H1 (cell line): ENCODE measurements at regions not wholly inside any gene's neighbourhood (a gene's known extent, or its start where the extent isn't known, plus 50 kb on each side); places are given as distances from the start of the nearest gene placed in this dataset.

Experiments used
- BCL11A ChIP-seq, 2 experiments: IDR thresholded peaks; one replicate each; pipeline ENCODE4 v1.6.1; 2011; ENCODE audit warnings: low read depth in 2 of 2, low read length in 2 of 2, mild to moderate bottlenecking in 2 of 2
- CBX5 ChIP-seq: fragments of 300-800, 300-1000 bp; sonication (generic); IDR thresholded peaks from 2 replicates; pipeline ENCODE4 v1.7.1; 2016; ENCODE audit warnings: antibody characterized with exemption, low read length, low read depth
- CEBPB ChIP-seq: IDR thresholded peaks from 2 replicates; pipeline ENCODE4 v1.6.1; 2012; ENCODE audit warnings: low read depth, low read length
- E2F6 ChIP-seq: IDR thresholded peaks from 2 replicates; pipeline ENCODE4 v1.6.1; 2012; ENCODE audit warnings: inconsistent platforms
- FOSL1 ChIP-seq: IDR thresholded peaks from 2 replicates; pipeline ENCODE4 v1.6.1; 2011; ENCODE audit warnings: mild to moderate bottlenecking, low read depth, low read length, moderate library complexity; ENCODE audit not compliant: insufficient read depth
- GABPA ChIP-seq: IDR thresholded peaks from 2 replicates; pipeline ENCODE4 v1.6.1; 2011; ENCODE audit warnings: mild to moderate bottlenecking, low read length, moderate library complexity, borderline replicate concordance; ENCODE audit not compliant: insufficient read depth
- NRF1 ChIP-seq: IDR thresholded peaks from 2 replicates; pipeline ENCODE4 v1.6.1; 2011; ENCODE audit warnings: mild to moderate bottlenecking, low read depth, low read length, improper control_type of control experiment
- RXRA ChIP-seq: IDR thresholded peaks from 2 replicates; pipeline ENCODE4 v1.6.1; 2011; ENCODE audit warnings: low read depth, mild to moderate bottlenecking, low read length, moderate library complexity; ENCODE audit not compliant: insufficient read depth
- SAP30 ChIP-seq: fragments of 300-600 bp; sonication (generic); IDR thresholded peaks from 2 replicates; pipeline ENCODE4 v1.7.1; 2012; ENCODE audit warnings: low read length, moderate library complexity, mild to moderate bottlenecking, inconsistent platforms; ENCODE audit not compliant: insufficient read depth, insufficient replicate concordance
- SIRT6 ChIP-seq: IDR thresholded peaks from one replicate; pipeline ENCODE4 v1.7.1; 2012; ENCODE audit warnings: low read length, inconsistent platforms
- YY1 ChIP-seq: IDR thresholded peaks from 2 replicates; pipeline ENCODE4 v1.6.1; 2011; ENCODE audit warnings: low read depth, mild to moderate bottlenecking, low read length
- TF ChIP-seq, protein P1 (sequence below): fragments of 300-600 bp; sonication (generic); IDR thresholded peaks from 2 replicates; pipeline ENCODE4 v1.7.1; 2012; ENCODE audit warnings: low read length, moderate library complexity, mild to moderate bottlenecking, inconsistent platforms; ENCODE audit not compliant: insufficient replicate concordance

DNA sequence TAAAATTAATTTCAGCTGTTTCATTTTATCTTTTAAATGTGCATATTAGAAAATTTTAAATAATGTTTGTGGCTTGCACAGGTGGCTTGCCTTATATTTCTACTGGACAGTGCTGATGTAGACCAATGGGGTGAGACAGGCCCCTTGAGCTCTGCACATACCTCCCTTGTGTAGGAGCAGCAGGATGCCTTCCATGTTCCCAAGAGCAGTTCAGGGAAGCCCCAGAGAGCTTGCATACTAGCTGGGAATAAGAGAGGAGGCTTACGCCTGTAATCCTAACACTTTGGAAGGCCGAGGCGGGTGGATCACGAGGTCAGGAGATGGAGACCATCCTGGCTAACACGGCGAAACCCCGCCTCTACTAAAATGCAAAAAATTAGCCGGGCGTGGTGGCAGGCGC lies 61.4 kb downstream of the RFPL4B start (continued):
- TF ChIP-seq, protein P1, sequence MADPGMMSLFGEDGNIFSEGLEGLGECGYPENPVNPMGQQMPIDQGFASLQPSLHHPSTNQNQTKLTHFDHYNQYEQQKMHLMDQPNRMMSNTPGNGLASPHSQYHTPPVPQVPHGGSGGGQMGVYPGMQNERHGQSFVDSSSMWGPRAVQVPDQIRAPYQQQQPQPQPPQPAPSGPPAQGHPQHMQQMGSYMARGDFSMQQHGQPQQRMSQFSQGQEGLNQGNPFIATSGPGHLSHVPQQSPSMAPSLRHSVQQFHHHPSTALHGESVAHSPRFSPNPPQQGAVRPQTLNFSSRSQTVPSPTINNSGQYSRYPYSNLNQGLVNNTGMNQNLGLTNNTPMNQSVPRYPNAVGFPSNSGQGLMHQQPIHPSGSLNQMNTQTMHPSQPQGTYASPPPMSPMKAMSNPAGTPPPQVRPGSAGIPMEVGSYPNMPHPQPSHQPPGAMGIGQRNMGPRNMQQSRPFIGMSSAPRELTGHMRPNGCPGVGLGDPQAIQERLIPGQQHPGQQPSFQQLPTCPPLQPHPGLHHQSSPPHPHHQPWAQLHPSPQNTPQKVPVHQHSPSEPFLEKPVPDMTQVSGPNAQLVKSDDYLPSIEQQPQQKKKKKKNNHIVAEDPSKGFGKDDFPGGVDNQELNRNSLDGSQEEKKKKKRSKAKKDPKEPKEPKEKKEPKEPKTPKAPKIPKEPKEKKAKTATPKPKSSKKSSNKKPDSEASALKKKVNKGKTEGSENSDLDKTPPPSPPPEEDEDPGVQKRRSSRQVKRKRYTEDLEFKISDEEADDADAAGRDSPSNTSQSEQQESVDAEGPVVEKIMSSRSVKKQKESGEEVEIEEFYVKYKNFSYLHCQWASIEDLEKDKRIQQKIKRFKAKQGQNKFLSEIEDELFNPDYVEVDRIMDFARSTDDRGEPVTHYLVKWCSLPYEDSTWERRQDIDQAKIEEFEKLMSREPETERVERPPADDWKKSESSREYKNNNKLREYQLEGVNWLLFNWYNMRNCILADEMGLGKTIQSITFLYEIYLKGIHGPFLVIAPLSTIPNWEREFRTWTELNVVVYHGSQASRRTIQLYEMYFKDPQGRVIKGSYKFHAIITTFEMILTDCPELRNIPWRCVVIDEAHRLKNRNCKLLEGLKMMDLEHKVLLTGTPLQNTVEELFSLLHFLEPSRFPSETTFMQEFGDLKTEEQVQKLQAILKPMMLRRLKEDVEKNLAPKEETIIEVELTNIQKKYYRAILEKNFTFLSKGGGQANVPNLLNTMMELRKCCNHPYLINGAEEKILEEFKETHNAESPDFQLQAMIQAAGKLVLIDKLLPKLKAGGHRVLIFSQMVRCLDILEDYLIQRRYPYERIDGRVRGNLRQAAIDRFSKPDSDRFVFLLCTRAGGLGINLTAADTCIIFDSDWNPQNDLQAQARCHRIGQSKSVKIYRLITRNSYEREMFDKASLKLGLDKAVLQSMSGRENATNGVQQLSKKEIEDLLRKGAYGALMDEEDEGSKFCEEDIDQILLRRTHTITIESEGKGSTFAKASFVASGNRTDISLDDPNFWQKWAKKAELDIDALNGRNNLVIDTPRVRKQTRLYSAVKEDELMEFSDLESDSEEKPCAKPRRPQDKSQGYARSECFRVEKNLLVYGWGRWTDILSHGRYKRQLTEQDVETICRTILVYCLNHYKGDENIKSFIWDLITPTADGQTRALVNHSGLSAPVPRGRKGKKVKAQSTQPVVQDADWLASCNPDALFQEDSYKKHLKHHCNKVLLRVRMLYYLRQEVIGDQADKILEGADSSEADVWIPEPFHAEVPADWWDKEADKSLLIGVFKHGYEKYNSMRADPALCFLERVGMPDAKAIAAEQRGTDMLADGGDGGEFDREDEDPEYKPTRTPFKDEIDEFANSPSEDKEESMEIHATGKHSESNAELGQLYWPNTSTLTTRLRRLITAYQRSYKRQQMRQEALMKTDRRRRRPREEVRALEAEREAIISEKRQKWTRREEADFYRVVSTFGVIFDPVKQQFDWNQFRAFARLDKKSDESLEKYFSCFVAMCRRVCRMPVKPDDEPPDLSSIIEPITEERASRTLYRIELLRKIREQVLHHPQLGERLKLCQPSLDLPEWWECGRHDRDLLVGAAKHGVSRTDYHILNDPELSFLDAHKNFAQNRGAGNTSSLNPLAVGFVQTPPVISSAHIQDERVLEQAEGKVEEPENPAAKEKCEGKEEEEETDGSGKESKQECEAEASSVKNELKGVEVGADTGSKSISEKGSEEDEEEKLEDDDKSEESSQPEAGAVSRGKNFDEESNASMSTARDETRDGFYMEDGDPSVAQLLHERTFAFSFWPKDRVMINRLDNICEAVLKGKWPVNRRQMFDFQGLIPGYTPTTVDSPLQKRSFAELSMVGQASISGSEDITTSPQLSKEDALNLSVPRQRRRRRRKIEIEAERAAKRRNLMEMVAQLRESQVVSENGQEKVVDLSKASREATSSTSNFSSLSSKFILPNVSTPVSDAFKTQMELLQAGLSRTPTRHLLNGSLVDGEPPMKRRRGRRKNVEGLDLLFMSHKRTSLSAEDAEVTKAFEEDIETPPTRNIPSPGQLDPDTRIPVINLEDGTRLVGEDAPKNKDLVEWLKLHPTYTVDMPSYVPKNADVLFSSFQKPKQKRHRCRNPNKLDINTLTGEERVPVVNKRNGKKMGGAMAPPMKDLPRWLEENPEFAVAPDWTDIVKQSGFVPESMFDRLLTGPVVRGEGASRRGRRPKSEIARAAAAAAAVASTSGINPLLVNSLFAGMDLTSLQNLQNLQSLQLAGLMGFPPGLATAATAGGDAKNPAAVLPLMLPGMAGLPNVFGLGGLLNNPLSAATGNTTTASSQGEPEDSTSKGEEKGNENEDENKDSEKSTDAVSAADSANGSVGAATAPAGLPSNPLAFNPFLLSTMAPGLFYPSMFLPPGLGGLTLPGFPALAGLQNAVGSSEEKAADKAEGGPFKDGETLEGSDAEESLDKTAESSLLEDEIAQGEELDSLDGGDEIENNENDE, result no peak
- no peak for TF ChIP-seq SAP30
- no peak for TF ChIP-seq BCL11A (IDR thresholded peaks at IDR 0.05; ENCODE audit: low read depth in 2 of 2, low read length in 2 of 2)
- TF ChIP-seq SIRT6, result no peak
- no peak for TF ChIP-seq CEBPB
- TF ChIP-seq CBX5, result no peak
- no peak for TF ChIP-seq GABPA
- TF ChIP-seq E2F6, result no peak
- TF ChIP-seq FOSL1, result no peak
- no peak for TF ChIP-seq NRF1
- TF ChIP-seq YY1, result no peak
- no peak for TF ChIP-seq RXRA
